LNCaP clone FGC (cell line): ENCODE measurements at regions not wholly inside any gene's neighbourhood (a gene's known extent, or its start where the extent isn't known, plus 50 kb on each side); places are given as distances from the start of the nearest gene placed in this dataset.

Experiments
- DNase-seq: peaks from one replicate; pipeline ENCODE4 v3.0.0-alpha.2; 2011; ENCODE audit warnings: low read depth
- H3K4me3 ChIP-seq: 2 replicates; pipeline ENCODE4 v1.5.1; 2011; ENCODE audit warnings: mild to moderate bottlenecking, low read depth, low read length, control low read depth
- TF ChIP-seq, protein P1 (sequence below): IDR thresholded peaks from 2 replicates; pipeline ENCODE4 v1.5.1; 2012; ENCODE audit warnings: mild to moderate bottlenecking; ENCODE audit not compliant: control insufficient read depth, insufficient read depth; ENCODE audit errors: extremely low read depth

- no peak overlapping the region for H3K4me3 ChIP-seq
- DNase-seq, result no peak
- TF ChIP-seq, protein P1, sequence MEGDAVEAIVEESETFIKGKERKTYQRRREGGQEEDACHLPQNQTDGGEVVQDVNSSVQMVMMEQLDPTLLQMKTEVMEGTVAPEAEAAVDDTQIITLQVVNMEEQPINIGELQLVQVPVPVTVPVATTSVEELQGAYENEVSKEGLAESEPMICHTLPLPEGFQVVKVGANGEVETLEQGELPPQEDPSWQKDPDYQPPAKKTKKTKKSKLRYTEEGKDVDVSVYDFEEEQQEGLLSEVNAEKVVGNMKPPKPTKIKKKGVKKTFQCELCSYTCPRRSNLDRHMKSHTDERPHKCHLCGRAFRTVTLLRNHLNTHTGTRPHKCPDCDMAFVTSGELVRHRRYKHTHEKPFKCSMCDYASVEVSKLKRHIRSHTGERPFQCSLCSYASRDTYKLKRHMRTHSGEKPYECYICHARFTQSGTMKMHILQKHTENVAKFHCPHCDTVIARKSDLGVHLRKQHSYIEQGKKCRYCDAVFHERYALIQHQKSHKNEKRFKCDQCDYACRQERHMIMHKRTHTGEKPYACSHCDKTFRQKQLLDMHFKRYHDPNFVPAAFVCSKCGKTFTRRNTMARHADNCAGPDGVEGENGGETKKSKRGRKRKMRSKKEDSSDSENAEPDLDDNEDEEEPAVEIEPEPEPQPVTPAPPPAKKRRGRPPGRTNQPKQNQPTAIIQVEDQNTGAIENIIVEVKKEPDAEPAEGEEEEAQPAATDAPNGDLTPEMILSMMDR, result no peak
Observed at GRCh38 chr12:34397591-34398365, 375.5 kb downstream of the ALG10 start.

DNA sequence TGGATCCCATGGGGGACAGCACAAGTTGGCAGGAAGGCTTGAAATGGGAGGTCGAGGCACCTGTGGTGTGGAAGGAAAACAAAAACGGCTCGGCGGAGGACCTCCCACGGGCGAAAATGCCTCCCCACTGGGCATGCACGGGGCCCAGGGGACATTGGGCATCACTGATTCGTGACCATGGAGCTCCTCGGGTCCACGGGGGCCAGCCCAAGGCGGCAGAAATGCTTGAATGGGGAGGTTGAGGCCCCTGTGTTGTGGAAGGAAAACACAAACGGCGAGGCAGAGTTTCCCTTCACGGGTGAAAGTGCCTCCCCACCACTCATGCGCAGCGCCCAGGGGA is 376.0 kb downstream of the ALG10 start:
- H3K4me3 ChIP-seq, result no peak overlapping the region
- no peak for DNase-seq
- TF ChIP-seq, protein P1, result no peak

- DNase-seq, result no peak
- H3K4me3 ChIP-seq, result no peak overlapping the region
- TF ChIP-seq, protein P1, result no peak
Observed at GRCh38 chr12:34398706-34399630, 376.7 kb downstream of the ALG10 start.

- H3K4me3 ChIP-seq, result no peak overlapping the region
- no peak for DNase-seq
- TF ChIP-seq, protein P1, result no peak
Observed at GRCh38 chr12:34399631-34400410, 377.5 kb downstream of the ALG10 start.

- TF ChIP-seq, protein P1, result no peak
- no peak for DNase-seq
- no peak overlapping the region for H3K4me3 ChIP-seq
Observed at GRCh38 chr12:34400411-34400881, 378.1 kb downstream of the ALG10 start.

- H3K4me3 ChIP-seq, result no peak overlapping the region
- DNase-seq, result no peak
- TF ChIP-seq, protein P1, result no peak
Observed at GRCh38 chr12:34400986-34401658, 378.8 kb downstream of the ALG10 start.
